GM21360 (cell line): ENCODE measurements at regions not wholly inside any gene's neighbourhood (a gene's known extent, or its start where the extent isn't known, plus 50 kb on each side); places are given as distances from the start of the nearest gene placed in this dataset.
"Not testable (repeated sequence)": the region's sequence is repeated elsewhere in the genome, so short reads cannot be mapped to it uniquely, and the experiment has no call there.

Experiments used
- ATAC-seq: cut with Tn5 transposase; IDR thresholded peaks from one replicate; pipeline ENCODE4 v1.9.1; 2021; ENCODE audit warnings: mild to moderate bottlenecking, moderate library complexity; ENCODE audit not compliant: unreplicated experiment

- ATAC-seq, result no peak
Measured at GRCh38 chr4:42824278-42824977, 68.1 kb upstream of the GRXCR1 start.

GRCh38 chr4:42821230-42821629 lies 71.3 kb upstream of the GRXCR1 start:
- ATAC-seq, result no peak

GRCh38 chr4:42819863-42820514 lies 72.5 kb upstream of the GRXCR1 start:
- ATAC-seq, result no peak

- ATAC-seq, result no peak
Measured at GRCh38 chr4:42817913-42818312, 74.6 kb upstream of the GRXCR1 start.

GRCh38 chr4:42816880-42817400 lies 75.6 kb upstream of the GRXCR1 start:
- ATAC-seq, result no peak

- no peak for ATAC-seq
Measured at GRCh38 chr4:42816189-42816879, 76.2 kb upstream of the GRXCR1 start.

- no peak for ATAC-seq
Measured at GRCh38 chr4:42809419-42810084, 83.0 kb upstream of the GRXCR1 start.

GRCh38 chr4:42806303-42806835 lies 86.1 kb upstream of the GRXCR1 start:
- ATAC-seq, result no peak

- ATAC-seq, result no peak
Measured at GRCh38 chr4:42789041-42789567, 103.4 kb upstream of the GRXCR1 start.

- no peak for ATAC-seq
Measured at GRCh38 chr4:42787079-42787463, 105.4 kb upstream of the GRXCR1 start.

GRCh38 chr4:42786350-42787078 lies 106.0 kb upstream of the GRXCR1 start:
- ATAC-seq, result no peak

GRCh38 chr4:42785817-42786216 lies 106.7 kb upstream of the GRXCR1 start:
- ATAC-seq, result no peak

- ATAC-seq, result no peak
Measured at GRCh38 chr4:42781315-42781714, 111.2 kb upstream of the GRXCR1 start.

GRCh38 chr4:42778349-42778748 lies 114.2 kb upstream of the GRXCR1 start:
- no peak for ATAC-seq

- ATAC-seq, result no peak
Measured at GRCh38 chr4:42768125-42768748, 111.3 kb upstream of the ATP8A1 start.

- ATAC-seq, result no peak
Measured at GRCh38 chr4:42767669-42768068, 110.8 kb upstream of the ATP8A1 start.

- no peak for ATAC-seq
Measured at GRCh38 chr4:42761804-42762203, 104.9 kb upstream of the ATP8A1 start.

GRCh38 chr4:42754965-42755364 lies 98.1 kb upstream of the ATP8A1 start:
- ATAC-seq, result not testable (repeated sequence)

- ATAC-seq, result no peak
Measured at GRCh38 chr4:42751587-42751986, 94.7 kb upstream of the ATP8A1 start.

- no peak for ATAC-seq
Measured at GRCh38 chr4:42750856-42751255, 94.0 kb upstream of the ATP8A1 start.
